ENCODE measurements at regions not wholly inside any gene's neighbourhood (a gene's known extent, or its start where the extent isn't known, plus 50 kb on each side); places are given as distances from the start of the nearest gene placed in this dataset.

GRCh38 chr2:8611700-8612099 lies 70.2 kb upstream of the ID2 start:
- TF ChIP-seq POLR2A (IDR thresholded peaks at IDR 0.05), result no peak
- TF ChIP-seq, protein P1, sequence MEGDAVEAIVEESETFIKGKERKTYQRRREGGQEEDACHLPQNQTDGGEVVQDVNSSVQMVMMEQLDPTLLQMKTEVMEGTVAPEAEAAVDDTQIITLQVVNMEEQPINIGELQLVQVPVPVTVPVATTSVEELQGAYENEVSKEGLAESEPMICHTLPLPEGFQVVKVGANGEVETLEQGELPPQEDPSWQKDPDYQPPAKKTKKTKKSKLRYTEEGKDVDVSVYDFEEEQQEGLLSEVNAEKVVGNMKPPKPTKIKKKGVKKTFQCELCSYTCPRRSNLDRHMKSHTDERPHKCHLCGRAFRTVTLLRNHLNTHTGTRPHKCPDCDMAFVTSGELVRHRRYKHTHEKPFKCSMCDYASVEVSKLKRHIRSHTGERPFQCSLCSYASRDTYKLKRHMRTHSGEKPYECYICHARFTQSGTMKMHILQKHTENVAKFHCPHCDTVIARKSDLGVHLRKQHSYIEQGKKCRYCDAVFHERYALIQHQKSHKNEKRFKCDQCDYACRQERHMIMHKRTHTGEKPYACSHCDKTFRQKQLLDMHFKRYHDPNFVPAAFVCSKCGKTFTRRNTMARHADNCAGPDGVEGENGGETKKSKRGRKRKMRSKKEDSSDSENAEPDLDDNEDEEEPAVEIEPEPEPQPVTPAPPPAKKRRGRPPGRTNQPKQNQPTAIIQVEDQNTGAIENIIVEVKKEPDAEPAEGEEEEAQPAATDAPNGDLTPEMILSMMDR (IDR thresholded peaks at IDR 0.05), result no peak
